ENCODE measurements at regions not wholly inside any gene's neighbourhood (a gene's known extent, or its start where the extent isn't known, plus 50 kb on each side); places are given as distances from the start of the nearest gene placed in this dataset.
"Not testable (repeated sequence)": the region's sequence is repeated elsewhere in the genome, so short reads cannot be mapped to it uniquely, and the experiment has no call there.

GRCh38 chr2:193868833-193869232 is 1674.1 kb upstream of the TMEFF2 start:
- no peak for DNase-seq (ENCODE audit: low read depth in 2 of 2)

DNA sequence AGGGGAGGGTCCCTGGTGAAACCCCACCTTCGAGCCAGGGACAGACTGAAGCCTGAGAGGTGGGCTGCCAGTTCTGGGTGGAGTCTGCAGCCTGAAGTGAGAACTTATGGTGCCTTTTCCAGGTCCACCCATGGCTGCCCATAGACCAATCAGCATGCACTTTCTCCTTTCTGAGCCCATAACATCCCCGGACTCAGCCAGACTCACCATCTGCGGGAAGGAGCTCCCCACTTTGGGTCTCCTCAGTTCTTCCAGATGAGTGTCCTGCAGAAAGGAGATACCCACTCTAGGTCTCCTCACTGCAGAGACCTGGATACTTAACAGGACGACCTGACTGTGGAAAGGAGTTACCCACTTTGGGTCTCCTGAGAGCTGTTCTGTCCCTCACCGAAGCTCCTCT is 1673.4 kb upstream of the TMEFF2 start:
- no peak for DNase-seq (ENCODE audit: low read depth in 2 of 2)

DNA sequence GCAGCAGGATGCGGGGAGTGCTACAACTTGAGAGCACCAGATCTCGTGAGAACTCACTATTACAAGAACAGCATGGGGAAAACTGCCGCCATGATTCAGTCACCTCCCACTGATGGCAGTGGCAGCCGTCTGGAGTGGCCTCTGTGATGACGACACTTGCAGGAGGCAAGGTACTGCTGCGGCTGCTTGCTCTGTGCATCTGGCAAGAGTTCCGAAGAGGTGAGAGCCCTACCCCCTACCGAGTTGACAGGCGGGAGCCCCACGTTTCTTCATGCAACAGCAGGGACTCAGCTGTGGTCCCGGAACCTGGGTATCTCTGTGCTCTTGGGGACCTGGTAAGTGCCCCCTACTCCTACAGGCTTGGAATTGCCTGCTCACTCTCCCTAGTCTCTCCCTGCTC is 1672.7 kb upstream of the TMEFF2 start:
- no peak for DNase-seq (ENCODE audit: low read depth in 2 of 2)

DNA sequence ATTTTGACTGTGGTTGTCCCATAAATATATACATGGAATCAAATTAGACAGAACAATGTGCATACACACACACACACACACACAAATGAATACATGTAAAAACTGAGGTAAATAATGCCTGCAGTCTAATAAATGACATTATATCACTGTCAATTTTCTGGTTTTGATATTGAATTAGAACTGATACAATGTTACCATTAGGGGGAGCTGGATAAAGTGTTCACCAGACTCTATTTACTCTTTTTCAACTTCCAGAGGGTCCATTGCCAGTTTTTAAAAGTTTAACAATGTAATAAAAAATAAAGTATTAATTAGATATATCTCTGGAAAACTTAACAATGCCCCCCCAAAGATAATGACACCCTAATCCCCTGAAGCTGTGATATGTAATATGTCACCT is 1666.8 kb upstream of the TMEFF2 start:
- no peak for DNase-seq (ENCODE audit: low read depth in 2 of 2)

DNA sequence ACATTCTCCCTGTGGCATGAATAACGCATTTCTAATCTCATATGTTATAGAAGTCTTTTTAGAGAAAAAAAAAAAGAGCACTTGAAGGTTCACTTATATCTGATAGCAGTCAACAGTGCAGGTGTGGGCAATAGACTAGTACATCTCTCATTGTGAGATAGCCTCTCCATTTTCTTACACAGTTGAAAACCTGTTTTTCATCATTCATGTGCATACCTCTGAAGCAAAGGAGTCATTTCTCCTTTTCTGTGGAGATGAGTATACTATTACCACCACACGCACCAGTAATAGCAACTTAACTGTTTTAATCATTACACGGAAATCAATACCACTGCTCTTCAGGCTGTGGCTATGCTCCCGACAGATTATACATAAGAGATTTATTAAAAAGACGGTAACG is 1653.3 kb upstream of the TMEFF2 start:
- DNase-seq (ENCODE audit: low read depth in 2 of 2) = no peak

DNA sequence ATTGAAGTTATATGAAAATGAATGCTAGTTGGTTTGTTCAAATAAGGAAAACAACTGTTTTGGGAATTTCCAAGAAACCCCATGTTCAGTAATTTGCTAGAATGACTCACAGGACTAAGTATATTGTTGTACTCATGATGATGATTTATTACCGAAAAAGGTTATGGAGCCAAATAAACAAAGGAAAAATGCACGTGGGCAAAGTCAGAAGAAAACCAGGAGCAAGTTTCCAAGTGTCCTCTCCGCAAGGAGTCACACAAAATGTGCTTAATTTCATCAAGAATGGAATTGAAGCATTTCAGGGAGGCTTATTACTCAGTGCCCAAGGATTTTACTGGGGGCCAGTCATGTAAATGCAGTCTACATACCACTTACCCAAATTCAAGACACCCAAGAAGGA is 1652.4 kb upstream of the TMEFF2 start:
- no peak for DNase-seq (ENCODE audit: low read depth in 2 of 2)

- no peak for DNase-seq (ENCODE audit: low read depth in 2 of 2)
These were observed 1650.9 kb upstream of the TMEFF2 start for GRCh38 chr2:193845604-193846003.

- no peak for DNase-seq (ENCODE audit: low read depth in 2 of 2)
These were observed 1648.9 kb upstream of the TMEFF2 start for GRCh38 chr2:193843675-193844074.

- peak in 1 of 2 experiments; percentile 62 for DNase-seq (ENCODE audit: low read depth in 2 of 2)
These were observed 1646.8 kb upstream of the TMEFF2 start for GRCh38 chr2:193841384-193842150.

DNA sequence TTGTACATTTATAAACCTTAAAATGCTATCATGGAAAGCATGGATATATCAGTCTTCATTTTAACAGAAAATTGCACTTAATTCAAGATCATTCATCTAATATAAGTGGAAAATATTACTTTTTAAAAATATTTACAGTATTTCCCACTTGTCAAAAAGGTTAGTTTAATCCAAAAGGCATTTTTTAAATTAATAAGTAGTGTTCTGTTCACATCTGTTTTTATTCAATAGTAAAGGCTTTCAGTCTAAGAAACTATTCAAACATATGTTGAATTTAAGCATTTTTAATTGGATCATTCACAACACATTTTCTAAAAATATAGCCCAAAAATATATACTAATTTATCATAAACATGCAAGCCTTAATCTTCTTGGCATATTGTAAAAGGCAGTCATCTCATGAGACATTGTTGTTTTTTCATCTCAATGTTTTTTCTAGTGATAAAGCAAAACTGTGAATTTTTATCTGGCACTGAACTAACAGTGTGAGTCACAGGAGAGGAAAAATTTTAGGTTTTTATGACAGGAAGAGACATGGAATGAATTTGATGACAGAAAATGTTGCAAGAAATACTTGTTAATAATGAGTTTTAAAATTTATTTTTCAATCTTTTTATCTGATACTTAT is 1642.5 kb upstream of the TMEFF2 start:
- DNase-seq (ENCODE audit: low read depth in 2 of 2) = peak in 1 of 2 experiments; percentile 58

GRCh38 chr2:193836424-193837006 is 1641.8 kb upstream of the TMEFF2 start:
- DNase-seq (ENCODE audit: low read depth in 2 of 2) = not testable (repeated sequence)

DNA sequence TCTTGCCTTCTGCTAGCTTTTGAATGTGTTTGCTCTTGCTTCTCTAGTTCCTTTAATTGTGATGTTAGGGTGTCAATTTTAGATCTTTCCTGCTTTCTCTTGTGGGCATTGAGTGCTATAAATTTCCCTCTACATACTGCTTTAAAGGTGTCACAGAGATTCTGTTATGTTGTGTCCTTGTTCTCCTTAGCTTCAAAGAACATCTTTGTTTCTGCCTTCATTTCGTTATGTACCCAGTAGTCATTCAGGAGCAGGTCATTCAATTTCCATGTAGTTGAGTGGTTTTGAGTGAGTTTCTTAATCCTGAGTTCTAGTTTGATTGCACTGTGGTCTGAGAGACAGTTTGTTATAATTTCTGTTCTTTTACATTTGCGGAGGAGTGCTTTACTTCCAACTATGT is 1639.2 kb upstream of the TMEFF2 start:
- DNase-seq (ENCODE audit: low read depth in 2 of 2) = not testable (repeated sequence)

- DNase-seq (ENCODE audit: low read depth in 2 of 2) = no peak
These were observed 1629.7 kb upstream of the TMEFF2 start for GRCh38 chr2:193824474-193824873.

- no peak for DNase-seq (ENCODE audit: low read depth in 2 of 2)
These were observed 1624.2 kb upstream of the TMEFF2 start for GRCh38 chr2:193818801-193819499.

GRCh38 chr2:193816008-193816407 is 1621.3 kb upstream of the TMEFF2 start:
- DNase-seq (ENCODE audit: low read depth in 2 of 2) = no peak

DNA sequence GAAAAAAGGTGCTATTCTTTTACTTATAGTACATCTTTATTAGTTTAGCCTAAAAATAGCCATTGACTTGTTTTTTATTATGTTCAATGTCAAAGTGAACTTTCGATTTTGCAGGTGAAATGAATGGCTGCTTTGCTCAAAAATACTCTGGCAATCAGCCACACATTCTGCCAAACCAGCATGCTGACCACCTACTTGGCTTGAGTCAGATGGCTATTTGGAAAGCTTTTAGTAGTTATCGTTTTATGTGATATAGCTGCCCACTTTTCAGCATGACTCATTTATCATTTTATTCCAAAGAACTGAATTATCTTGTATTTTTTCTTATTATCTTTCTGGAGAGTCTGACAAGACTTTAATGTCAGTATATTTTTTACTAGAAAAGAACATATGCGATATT is 1615.8 kb upstream of the TMEFF2 start:
- no peak for DNase-seq (ENCODE audit: low read depth in 2 of 2)

GRCh38 chr2:193808877-193809276 is 1614.1 kb upstream of the TMEFF2 start:
- no peak for DNase-seq (ENCODE audit: low read depth in 2 of 2)

- DNase-seq (ENCODE audit: low read depth in 2 of 2) = no peak
These were observed 1611.5 kb upstream of the TMEFF2 start for GRCh38 chr2:193806088-193806774.

DNA sequence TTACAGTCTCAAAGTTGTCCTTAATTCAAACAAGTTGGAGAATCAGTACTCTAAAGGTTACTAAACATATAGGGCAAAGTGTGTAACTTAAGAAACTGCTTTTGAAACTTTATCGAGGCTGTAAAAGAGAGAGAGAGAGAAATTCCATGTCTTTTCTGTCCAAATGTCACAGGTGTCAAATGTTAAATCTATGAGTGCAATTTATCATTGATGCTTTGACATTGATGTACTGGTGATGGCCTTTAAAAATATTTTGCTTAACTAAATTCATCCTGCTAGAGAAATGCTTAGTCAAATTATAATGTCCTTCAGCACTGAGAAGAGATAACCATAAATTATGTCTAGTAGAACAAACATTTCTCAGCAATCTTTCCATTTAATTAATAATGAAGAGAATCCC is 1602.1 kb upstream of the TMEFF2 start:
- no peak for DNase-seq (ENCODE audit: low read depth in 2 of 2)

GRCh38 chr2:193793914-193794313 is 1599.2 kb upstream of the TMEFF2 start:
- no peak for DNase-seq (ENCODE audit: low read depth in 2 of 2)

- no peak for DNase-seq (ENCODE audit: low read depth in 2 of 2)
These were observed 1588.9 kb upstream of the TMEFF2 start for GRCh38 chr2:193783681-193784080.

GRCh38 chr2:193778293-193778692 is 1583.6 kb upstream of the TMEFF2 start:
- DNase-seq (ENCODE audit: low read depth in 2 of 2) = no peak

All from fibroblast of skin of left biceps (primary cell).